BE2C (cell line): ENCODE measurements at regions not wholly inside any gene's neighbourhood (a gene's known extent, or its start where the extent isn't known, plus 50 kb on each side); places are given as distances from the start of the nearest gene placed in this dataset.

Experiments
- DNase-seq: peaks from one replicate; pipeline ENCODE4 v3.0.0-alpha.2; 2020
- H3K27me3 ChIP-seq: fragments of 250-450 bp; sonication (Bioruptor Pico); 2 replicates; pipeline ENCODE4 v1.5.1; 2020; ENCODE audit warnings: mild to moderate bottlenecking
- H3K36me3 ChIP-seq: fragments of 250-450 bp; sonication (Bioruptor Pico); 2 replicates; pipeline ENCODE4 v1.5.1; 2020; ENCODE audit warnings: mild to moderate bottlenecking
- H3K4me1 ChIP-seq: fragments of 250-450 bp; sonication (Bioruptor Pico); 2 replicates; pipeline ENCODE4 v1.5.1; 2020
- H3K4me3 ChIP-seq: 2 replicates; pipeline ENCODE4 v1.5.1; 2011; ENCODE audit warnings: low read depth, low read length
- H3K9me3 ChIP-seq: fragments of 250-450 bp; sonication (Bioruptor Pico); 2 replicates; pipeline ENCODE4 v1.5.1; 2020
- TF ChIP-seq, protein P1 (sequence below): IDR thresholded peaks from 2 replicates; pipeline ENCODE4 v1.5.1; 2012; ENCODE audit warnings: mild to moderate bottlenecking, low read depth, low read length

GRCh38 chr18:60082282-60082681, 182.5 kb downstream of the PMAIP1 start:
- Histone ChIP-seq H3K4me3 (no peak overlapping the region), H3K27me3 (no peaks in the 10 kb centered on the region), H3K4me1 (no peaks in the 10 kb centered on the region), H3K9me3 (no peaks in the 10 kb centered on the region), H3K36me3 (no peaks in the 10 kb centered on the region)
- TF ChIP-seq, protein P1, sequence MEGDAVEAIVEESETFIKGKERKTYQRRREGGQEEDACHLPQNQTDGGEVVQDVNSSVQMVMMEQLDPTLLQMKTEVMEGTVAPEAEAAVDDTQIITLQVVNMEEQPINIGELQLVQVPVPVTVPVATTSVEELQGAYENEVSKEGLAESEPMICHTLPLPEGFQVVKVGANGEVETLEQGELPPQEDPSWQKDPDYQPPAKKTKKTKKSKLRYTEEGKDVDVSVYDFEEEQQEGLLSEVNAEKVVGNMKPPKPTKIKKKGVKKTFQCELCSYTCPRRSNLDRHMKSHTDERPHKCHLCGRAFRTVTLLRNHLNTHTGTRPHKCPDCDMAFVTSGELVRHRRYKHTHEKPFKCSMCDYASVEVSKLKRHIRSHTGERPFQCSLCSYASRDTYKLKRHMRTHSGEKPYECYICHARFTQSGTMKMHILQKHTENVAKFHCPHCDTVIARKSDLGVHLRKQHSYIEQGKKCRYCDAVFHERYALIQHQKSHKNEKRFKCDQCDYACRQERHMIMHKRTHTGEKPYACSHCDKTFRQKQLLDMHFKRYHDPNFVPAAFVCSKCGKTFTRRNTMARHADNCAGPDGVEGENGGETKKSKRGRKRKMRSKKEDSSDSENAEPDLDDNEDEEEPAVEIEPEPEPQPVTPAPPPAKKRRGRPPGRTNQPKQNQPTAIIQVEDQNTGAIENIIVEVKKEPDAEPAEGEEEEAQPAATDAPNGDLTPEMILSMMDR = no peak
- no peak for DNase-seq

DNA sequence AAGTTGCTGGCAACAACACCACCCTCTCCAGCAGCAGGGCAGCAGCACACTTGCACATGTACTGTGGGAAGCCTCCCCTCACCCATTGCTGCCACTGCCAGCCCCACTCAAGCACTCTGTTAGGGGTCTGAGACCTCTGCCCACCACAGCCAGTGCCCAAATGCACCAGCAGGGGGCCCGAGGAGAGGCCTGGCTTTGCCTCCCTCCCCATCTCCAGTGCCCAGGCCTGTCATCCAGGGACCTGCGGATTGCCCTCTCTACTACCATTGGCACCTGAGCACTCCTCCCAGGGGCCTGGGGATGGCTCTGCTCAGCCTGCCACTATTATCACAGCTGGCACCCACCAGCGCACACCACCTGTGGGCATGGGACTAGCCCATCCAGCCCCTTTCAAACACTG, 175.7 kb downstream of the PMAIP1 start:
- H3K27me3 ChIP-seq = no peaks in the 10 kb centered on the region
- H3K36me3 ChIP-seq = no peaks in the 10 kb centered on the region
- no peak overlapping the region for H3K4me3 ChIP-seq
- H3K4me1 ChIP-seq = no peaks in the 10 kb centered on the region
- H3K9me3 ChIP-seq = no peaks in the 10 kb centered on the region
- TF ChIP-seq, protein P1 = 0 out of 2 replicates have a peak, but pooled peaks have one; percentile 3
- DNase-seq = peak; percentile 6

GRCh38 chr18:60070631-60071030, 170.8 kb downstream of the PMAIP1 start:
- DNase-seq = no peak
- TF ChIP-seq, protein P1 = no peak
- Histone ChIP-seq H3K4me3 (no peak overlapping the region), H3K9me3 (no peaks in the 10 kb centered on the region), H3K27me3 (no peaks in the 10 kb centered on the region), H3K4me1 (no peaks in the 10 kb centered on the region), H3K36me3 (no peaks in the 10 kb centered on the region)

DNA sequence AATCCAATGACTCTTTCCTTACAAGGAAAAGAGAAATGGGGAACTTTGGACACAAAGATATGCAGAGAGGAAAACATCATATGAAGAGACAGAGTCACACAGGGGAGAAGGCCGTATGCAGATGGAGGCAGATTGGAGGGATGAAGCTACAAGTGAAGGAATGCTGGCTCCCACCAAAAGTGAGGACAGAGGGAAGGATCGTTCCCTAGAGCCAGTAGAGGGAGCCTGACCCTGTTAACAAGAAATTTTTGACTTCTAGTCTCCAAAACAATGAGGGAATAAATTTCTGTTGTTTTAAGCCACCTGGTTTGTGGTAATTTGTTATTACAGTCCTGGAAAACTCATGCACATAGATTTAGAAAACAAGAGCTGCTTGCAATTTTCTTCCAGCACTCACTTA, 169.3 kb downstream of the PMAIP1 start:
- no peaks in the 10 kb centered on the region for H3K9me3 ChIP-seq
- H3K4me3 ChIP-seq = no peak overlapping the region
- H3K27me3 ChIP-seq = no peaks in the 10 kb centered on the region
- no peak for DNase-seq
- H3K36me3 ChIP-seq = no peaks in the 10 kb centered on the region
- H3K4me1 ChIP-seq = no peaks in the 10 kb centered on the region
- TF ChIP-seq, protein P1 = peak; percentile 17; the same call in 1 of the 2 replicates

DNA sequence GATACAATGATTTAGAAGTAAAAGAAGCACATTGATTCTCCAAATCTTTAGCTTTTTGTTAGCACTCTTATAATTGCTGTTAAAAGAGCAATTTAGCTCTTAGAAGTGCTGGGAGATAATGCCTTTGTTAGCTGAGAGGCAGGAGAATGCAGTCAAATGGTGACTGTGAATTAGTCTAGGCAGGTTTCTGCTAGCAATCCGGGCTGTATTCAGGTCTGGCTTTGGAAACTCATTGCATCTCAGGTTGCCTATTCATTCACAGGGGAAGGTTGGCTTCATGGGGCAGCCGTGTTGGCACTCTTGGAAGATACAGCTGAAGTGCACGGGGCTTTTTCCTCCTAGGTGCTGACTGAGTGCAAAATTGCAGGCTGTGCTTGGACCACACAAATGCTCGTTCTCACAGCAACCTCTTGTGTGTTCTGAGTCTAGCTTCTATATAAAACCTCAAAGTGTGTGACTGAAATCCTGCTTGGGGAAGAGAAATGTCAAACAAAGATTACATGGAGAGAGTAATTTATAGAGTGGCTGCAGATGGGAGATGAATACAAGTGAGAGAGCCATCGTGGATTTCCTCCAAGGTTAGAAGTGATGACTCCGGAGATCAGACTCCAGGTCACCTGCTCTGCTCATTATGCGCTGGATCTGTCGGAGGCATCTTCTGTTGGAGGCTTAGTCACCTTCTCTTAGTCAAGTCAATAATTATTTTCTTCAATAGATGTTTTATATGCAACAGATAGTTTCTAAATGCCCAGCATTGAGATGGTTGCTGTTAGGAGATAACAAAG, 167.8 kb downstream of the PMAIP1 start:
- no peaks in the 10 kb centered on the region for H3K36me3 ChIP-seq
- no peaks in the 10 kb centered on the region for H3K9me3 ChIP-seq
- no peak overlapping the region for H3K4me3 ChIP-seq
- H3K4me1 ChIP-seq = no peaks in the 10 kb centered on the region
- DNase-seq = no peak
- TF ChIP-seq, protein P1 = no peak
- no peaks in the 10 kb centered on the region for H3K27me3 ChIP-seq

DNA sequence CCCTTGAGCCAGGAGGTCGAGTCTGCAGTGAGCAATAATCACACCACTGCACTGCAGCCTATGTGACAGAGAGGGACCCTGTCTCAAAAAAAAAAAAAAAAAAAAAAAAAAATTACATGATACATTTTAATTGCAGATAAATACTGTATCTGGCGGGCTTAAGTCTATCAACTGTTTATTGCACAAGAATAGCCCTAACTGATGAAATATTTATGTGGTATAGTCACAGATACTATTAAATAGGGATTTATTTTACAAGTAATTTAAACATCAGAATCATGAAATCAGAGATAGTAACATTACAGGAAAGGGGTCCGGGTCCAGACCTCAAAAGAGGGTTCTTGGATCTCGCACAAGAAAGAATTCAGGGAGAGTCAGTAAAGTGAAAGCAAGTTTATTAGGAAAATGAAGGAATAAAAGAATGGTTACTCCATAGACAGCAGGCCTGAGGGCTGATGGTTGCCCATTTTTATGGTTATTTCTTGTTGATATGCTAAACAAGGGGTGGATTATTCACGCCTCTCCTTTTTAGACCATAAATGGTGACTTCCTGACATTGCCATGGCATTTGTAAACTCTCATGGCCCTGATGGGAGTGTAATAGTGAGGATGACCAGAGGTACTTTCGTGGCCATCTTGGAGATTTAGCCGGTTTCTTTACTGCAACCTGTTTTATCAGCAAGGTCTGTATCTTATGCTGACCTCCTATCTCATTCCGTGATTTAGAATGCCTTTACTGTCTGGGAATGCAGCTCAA, 166.6 kb downstream of the PMAIP1 start:
- no peaks in the 10 kb centered on the region for H3K36me3 ChIP-seq
- no peak overlapping the region for H3K4me3 ChIP-seq
- DNase-seq = no peak
- H3K9me3 ChIP-seq = no peaks in the 10 kb centered on the region
- no peaks in the 10 kb centered on the region for H3K4me1 ChIP-seq
- no peaks in the 10 kb centered on the region for H3K27me3 ChIP-seq
- TF ChIP-seq, protein P1 = no peak
